ENCODE measurements at regions not wholly inside any gene's neighbourhood (a gene's known extent, or its start where the extent isn't known, plus 50 kb on each side); places are given as distances from the start of the nearest gene placed in this dataset.
"Not testable (repeated sequence)": the region's sequence is repeated elsewhere in the genome, so short reads cannot be mapped to it uniquely, and the experiment has no call there.

- not testable (repeated sequence) for DNase-seq (ENCODE audit: low read depth in 2 of 2, low spot score in 1 of 2)
Measured at GRCh38 chr14:38600572-38600971, 344.7 kb upstream of the CLEC14A start.

DNA sequence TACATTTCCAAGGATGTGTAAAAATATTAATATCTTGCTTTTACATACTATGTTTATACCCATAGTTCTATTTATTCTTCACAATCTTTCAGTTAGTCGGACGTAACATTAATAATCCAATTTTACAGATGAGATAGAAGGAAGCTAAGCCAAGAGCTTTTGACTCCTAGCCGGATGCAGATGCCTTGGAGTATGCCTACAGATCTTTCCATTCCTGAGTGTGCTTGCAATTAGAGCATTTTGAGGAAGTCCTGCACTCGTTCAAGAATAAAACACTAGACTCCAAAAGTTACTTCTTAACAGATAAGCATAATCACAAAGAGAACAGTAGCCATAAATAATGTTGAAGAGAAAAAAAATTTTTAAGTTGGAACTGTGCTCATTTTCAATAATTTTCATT lies 337.6 kb upstream of the CLEC14A start:
- DNase-seq (ENCODE audit: low read depth in 2 of 2, low spot score in 1 of 2): no peak

GRCh38 chr14:38592764-38593442 lies 337.0 kb upstream of the CLEC14A start:
- no peak for DNase-seq (ENCODE audit: low read depth in 2 of 2, low spot score in 1 of 2)

DNA sequence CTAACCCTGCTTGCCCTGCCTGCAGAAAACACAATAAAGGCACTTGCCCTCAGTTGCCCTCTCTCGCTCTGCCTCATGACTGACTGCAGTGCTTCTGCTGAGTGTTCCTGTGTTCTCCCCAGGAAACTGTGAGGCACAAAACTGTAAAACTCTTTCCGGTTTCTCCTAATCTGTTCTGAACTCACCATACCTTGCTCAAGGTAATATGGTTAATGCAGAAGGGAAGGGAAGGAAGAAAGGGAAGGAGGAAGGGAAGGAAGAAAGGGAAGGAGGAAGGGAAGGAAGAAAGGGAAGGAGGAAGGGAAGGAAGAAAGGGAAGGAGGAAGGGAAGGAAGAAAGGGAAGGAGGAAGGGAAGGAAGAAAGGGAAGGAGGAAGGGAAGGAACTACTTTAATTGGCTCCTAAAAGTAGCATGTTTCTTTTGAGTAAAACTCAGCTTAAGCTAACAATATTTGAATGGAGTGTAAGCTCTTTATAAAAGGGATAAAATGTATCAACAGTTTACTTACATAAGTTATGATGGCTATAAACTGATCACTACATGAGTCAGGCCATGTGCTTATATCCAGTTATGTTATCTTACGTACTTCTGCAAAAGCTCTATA lies 334.0 kb upstream of the CLEC14A start:
- no peak for DNase-seq (ENCODE audit: low read depth in 2 of 2, low spot score in 1 of 2)

GRCh38 chr14:38583471-38583870 lies 327.6 kb upstream of the CLEC14A start:
- no peak for DNase-seq (ENCODE audit: low read depth in 2 of 2, low spot score in 1 of 2)

GRCh38 chr14:38578278-38578681 lies 322.4 kb upstream of the CLEC14A start:
- no peak for DNase-seq (ENCODE audit: low read depth in 2 of 2, low spot score in 1 of 2)

DNA sequence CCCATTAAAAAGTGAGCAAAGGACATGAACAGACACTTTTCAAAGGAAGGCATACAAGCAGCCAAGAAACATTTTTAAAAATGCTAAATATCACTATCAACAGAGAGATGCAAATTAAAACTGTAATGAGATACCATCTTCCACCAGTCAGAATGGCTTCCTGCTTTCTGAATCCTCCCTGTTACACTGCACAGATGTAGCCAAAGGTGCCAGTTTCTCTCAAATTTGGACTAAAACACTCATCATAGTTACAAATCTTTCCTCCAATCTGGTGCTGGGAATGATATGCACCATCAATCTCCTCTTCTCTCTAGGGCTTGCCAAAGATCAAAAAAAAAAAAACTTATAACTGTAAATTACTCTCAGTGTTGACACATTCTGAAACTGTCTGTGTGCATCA lies 311.8 kb upstream of the CLEC14A start:
- DNase-seq (ENCODE audit: low read depth in 2 of 2, low spot score in 1 of 2): no peak

DNA sequence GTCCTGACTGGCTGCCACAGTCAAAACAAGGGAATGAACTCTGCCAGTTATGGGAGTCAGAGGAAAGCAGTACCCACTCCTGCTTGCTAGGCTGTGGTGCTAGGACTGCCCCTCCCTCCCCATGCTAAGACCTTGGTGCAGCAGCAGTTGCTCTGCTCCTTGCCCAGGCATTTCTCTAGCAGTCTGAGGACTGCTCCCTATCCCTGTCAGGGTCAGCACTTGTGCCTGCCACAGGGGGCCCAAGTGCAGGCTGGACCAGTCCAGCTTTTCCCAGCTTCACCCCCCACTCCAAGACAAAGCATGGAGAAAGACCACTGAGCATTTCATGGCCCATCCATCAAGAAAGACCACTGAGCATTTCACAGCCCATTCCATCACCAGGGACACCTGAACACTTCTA lies 305.8 kb upstream of the CLEC14A start:
- DNase-seq (ENCODE audit: low read depth in 2 of 2, low spot score in 1 of 2): no peak

DNA sequence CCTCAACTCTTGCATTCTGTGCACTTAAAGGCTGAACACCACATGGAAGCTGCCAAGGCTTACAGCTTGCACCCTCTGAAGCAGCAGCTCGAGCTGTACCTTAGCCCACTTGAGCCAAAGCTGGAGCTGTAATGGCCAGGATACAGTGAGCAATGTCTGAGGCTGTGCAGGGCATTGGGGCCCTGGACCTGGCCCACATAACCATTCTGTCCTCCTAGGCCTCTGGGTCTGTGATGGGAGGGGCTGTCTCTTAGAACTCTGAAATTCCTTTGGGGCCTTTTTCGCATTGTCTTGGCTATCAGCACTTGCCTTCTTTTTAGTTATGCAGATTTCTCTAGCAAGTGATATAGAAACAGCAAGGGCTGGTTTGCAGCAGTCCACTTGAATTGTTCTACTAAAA lies 303.8 kb upstream of the CLEC14A start:
- no peak for DNase-seq (ENCODE audit: low read depth in 2 of 2, low spot score in 1 of 2)

GRCh38 chr14:38557391-38557790 lies 301.5 kb upstream of the CLEC14A start:
- not testable (repeated sequence) for DNase-seq (ENCODE audit: low read depth in 2 of 2, low spot score in 1 of 2)

- DNase-seq (ENCODE audit: low read depth in 2 of 2, low spot score in 1 of 2): no peak
Measured at GRCh38 chr14:38556252-38556651, 300.4 kb upstream of the CLEC14A start.

GRCh38 chr14:38554026-38554425 lies 298.1 kb upstream of the CLEC14A start:
- DNase-seq (ENCODE audit: low read depth in 2 of 2, low spot score in 1 of 2): no peak

DNA sequence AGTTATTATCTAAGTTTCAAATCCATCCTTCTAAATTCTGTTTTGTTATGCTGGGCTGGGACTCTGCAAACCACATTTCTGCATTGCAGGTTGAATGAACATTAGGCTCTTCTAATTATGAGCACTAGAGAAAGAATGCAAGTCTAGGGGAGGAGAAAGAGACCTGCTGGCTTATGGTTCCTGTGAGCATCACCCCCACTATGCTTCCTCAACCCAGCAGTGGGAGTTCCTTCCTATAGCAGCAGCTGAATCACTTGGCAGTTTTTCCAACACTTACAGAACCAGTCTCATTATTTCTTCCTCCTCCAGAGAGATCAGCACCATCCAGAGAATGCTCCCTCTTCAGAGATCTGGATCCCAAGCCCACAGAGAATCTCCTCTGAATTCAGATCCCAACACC lies 297.7 kb upstream of the CLEC14A start:
- DNase-seq (ENCODE audit: low read depth in 2 of 2, low spot score in 1 of 2): no peak

- DNase-seq (ENCODE audit: low read depth in 2 of 2, low spot score in 1 of 2): no peak
Measured at GRCh38 chr14:38549564-38549963, 293.7 kb upstream of the CLEC14A start.

DNA sequence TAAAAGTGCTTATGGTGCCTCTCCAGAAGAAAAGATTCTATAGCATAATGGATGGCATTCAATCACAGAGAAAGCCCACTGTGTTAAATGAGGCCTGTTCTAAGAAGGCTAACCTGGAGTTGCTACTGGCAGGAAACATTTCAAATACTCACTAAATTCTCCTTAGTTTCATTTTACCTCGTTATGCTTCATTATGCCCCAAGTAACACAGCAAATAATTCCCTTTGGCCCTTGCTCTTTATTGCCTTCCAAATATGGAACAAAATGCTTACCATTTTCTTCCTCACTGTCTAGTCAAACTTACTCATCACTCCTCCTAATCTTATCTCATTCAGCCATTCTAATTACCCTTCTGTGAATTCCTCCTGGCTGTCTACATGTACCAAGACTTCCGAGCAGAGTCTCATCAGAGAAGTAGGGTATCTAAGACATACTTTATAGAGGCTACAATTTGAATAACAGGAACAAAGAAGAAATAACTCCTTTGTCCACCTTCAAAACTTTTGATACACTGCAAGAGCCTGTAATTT lies 292.1 kb upstream of the CLEC14A start:
- DNase-seq (ENCODE audit: low read depth in 2 of 2, low spot score in 1 of 2): no peak

DNA sequence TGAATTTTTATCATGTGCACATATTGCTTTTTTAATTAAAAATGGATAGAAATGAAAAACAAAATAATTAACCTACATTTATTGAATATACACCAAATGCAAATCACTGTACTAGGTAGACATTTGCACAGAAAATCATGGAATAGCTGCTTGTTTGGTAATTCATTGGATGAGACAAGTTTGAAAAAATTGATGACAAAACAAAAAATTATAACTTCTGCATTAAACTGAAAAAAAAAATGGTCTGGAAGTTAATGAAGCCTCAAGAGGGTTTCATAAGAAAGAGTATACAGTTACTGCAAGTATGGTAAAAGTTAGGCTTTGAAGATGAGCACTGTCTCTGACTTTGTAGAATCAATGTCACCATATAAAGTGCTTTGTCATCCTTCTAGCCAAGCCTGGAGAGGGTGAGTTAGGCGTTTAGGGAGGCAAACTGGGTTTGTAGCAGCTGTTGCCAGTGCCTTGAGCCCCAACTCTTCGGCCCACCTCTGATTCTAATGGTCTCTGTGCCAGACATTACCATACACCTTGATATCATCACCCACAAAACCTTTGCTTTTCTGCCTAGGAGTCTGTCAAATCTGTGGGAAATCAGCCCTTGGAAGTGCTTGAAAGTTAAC lies 291.1 kb upstream of the CLEC14A start:
- DNase-seq (ENCODE audit: low read depth in 2 of 2, low spot score in 1 of 2): no peak

DNA sequence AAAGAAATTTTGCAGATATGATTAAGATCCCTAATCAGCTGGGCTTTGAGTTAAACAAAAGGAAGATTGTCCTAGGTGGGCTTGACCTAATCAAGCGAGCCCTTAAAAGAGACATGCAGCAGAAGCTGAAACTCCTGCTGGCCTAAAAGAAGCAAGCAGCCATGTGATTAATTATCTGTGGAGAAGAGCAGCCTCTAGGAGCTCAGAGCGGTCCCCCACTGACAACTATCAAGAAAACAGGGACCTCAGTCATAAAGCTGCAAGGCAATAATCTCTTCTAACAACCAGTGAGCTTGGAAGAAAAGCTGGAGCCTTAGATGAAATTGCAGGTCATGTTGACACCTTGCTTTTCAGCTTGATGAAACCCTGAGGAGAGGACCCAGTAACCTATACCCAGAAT lies 288.9 kb upstream of the CLEC14A start:
- no peak for DNase-seq (ENCODE audit: low read depth in 2 of 2, low spot score in 1 of 2)

GRCh38 chr14:38543851-38544250 lies 288.0 kb upstream of the CLEC14A start:
- DNase-seq (ENCODE audit: low read depth in 2 of 2, low spot score in 1 of 2): not testable (repeated sequence)

- DNase-seq (ENCODE audit: low read depth in 2 of 2, low spot score in 1 of 2): not testable (repeated sequence)
Measured at GRCh38 chr14:38538053-38538452, 282.2 kb upstream of the CLEC14A start.

- no peak for DNase-seq (ENCODE audit: low read depth in 2 of 2, low spot score in 1 of 2)
Measured at GRCh38 chr14:38536376-38537038, 280.6 kb upstream of the CLEC14A start.

GRCh38 chr14:38528582-38528981 lies 272.7 kb upstream of the CLEC14A start:
- no peak for DNase-seq (ENCODE audit: low read depth in 2 of 2, low spot score in 1 of 2)

DNA sequence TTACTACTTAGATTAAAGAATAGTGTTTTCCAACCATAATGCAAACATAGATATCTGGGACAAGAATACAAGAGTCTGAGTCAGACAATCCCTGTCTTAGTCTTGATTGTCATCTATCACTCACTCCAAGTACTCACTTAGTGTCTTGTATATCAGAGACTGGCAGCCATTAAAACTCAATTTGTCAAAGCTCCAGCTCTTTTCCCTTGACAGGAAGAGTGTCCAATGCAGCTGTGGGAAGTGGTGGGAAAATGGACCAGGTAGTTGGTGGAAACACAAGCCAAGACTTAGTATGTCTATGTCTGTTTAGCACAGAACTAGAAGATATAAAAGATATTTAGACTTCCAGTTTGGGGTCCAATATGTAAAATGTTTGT lies 271.6 kb upstream of the CLEC14A start:
- DNase-seq (ENCODE audit: low read depth in 2 of 2, low spot score in 1 of 2): no peak
